Endothelial cell of umbilical vein (primary cell): ENCODE measurements at regions not wholly inside any gene's neighbourhood (a gene's known extent, or its start where the extent isn't known, plus 50 kb on each side); places are given as distances from the start of the nearest gene placed in this dataset.

Experiments
- BruUV-seq: library from RNA; stranded (reverse); fragments of 400-500 nt; replicated peaks from 2 replicates; lab custom pipeline; 2021; lab: Mats Ljungman, UMichigan
- CTCF ChIA-PET: fragments of 300-600, 350-600 bp; sonication (Branson Sonifier 250); formaldehyde crosslinking; loops from one replicate; lab custom pipeline; 2021; ENCODE audit warnings: antibody characterized with exemption, inconsistent platforms; lab: Charles Lee
- POLR2A ChIA-PET: fragments of 300-600, 350-600 bp; sonication (Branson Sonifier 250); formaldehyde crosslinking; loops from one replicate; lab custom pipeline; 2021; ENCODE audit warnings: antibody characterized with exemption, inconsistent platforms; lab: Charles Lee
- DNase-seq: peaks from one replicate; pipeline ENCODE4 v3.0.0-alpha.2; 2011; ENCODE audit warnings: low read depth, low spot score
- FAIRE-seq: peaks from 2 replicates; lab custom pipeline; 2011; peaks lifted over from hg19 to GRCh38; lab: Jason Lieb, UNC
- H2AFZ ChIP-seq: 2 replicates; pipeline ENCODE4 v1.6.0; 2012; ENCODE audit warnings: low read depth, low read length, control low read depth, inconsistent platforms
- H3K27ac ChIP-seq: 2 replicates; pipeline ENCODE4 v1.5.1; 2011; ENCODE audit warnings: low read depth, mild to moderate bottlenecking, control low read depth, low read length, moderate library complexity; ENCODE audit not compliant: insufficient read depth
- H3K27me3 ChIP-seq, 2 experiments: 2 replicates each; pipeline versions ENCODE4 v1.6.0 to v1.6.1; 2011; ENCODE audit warnings: low read length in 2 of 2, mixed read lengths in 1 of 2; ENCODE audit not compliant: control insufficient read depth in 2 of 2, insufficient read depth in 2 of 2
- H3K36me3 ChIP-seq, 2 experiments: 2 replicates in 1 of 2; 3 replicates in 1 of 2; pipeline ENCODE4 v1.5.1; 2011; ENCODE audit warnings: low read length in 2 of 2, mild to moderate bottlenecking in 1 of 2, moderate library complexity in 1 of 2; ENCODE audit not compliant: control insufficient read depth in 2 of 2, insufficient read depth in 2 of 2; ENCODE audit errors: extremely low read depth in 1 of 2
- H3K4me1 ChIP-seq: 3 replicates; pipeline ENCODE4 v1.5.1; 2011; ENCODE audit warnings: mild to moderate bottlenecking, low read length; ENCODE audit not compliant: control insufficient read depth, insufficient read depth; ENCODE audit errors: extremely low read depth
- H3K4me2 ChIP-seq: 2 replicates; pipeline ENCODE4 v1.6.1; 2011; ENCODE audit warnings: low read length, control low read depth, mixed read lengths; ENCODE audit not compliant: insufficient read depth
- H3K4me3 ChIP-seq, 3 experiments: fragments of 200-600 bp in 1 of 3; sonication (generic), shearing (Covaris generic) in 1 of 3; replicated peaks in 1 of 3; 2 replicates each; pipeline ENCODE4 v1.5.1; 2011 to 2016; ENCODE audit warnings: control low read depth in 3 of 3, low read length in 3 of 3, mild to moderate bottlenecking in 2 of 3, inconsistent platforms in 1 of 3, low read depth in 1 of 3, moderate library complexity in 1 of 3; ENCODE audit not compliant: insufficient read depth in 1 of 3
- H3K79me2 ChIP-seq: 2 replicates; pipeline ENCODE4 v1.6.0; 2012; ENCODE audit warnings: low read length, inconsistent platforms; ENCODE audit not compliant: control insufficient read depth, insufficient read depth
- H3K9ac ChIP-seq: replicated peaks from 2 replicates; pipeline ENCODE3; 2011; ENCODE audit warnings: low read length, control low read depth; ENCODE audit not compliant: insufficient read depth; ENCODE audit errors: extremely low read depth
- H3K9me1 ChIP-seq: replicated peaks from 3 replicates; pipeline ENCODE4 v1.6.0; 2011; ENCODE audit warnings: mild to moderate bottlenecking, low read length; ENCODE audit not compliant: control insufficient read depth, insufficient read depth; ENCODE audit errors: extremely low read depth
- H3K9me3 ChIP-seq: replicated peaks from 2 replicates; pipeline ENCODE4 v1.5.1; 2012; ENCODE audit warnings: low read length, inconsistent platforms; ENCODE audit not compliant: control insufficient read depth, insufficient read depth
- H4K20me1 ChIP-seq: replicated peaks from 2 replicates; pipeline ENCODE3; 2011; ENCODE audit warnings: mild to moderate bottlenecking, low read length; ENCODE audit not compliant: control insufficient read depth, insufficient read depth; ENCODE audit errors: extremely low read depth
- EZH2 ChIP-seq: IDR thresholded peaks from 2 replicates; pipeline ENCODE4 v1.6.1; 2012; ENCODE audit warnings: borderline replicate concordance, low read depth, mild to moderate bottlenecking, moderate library complexity, low read length, inconsistent platforms; ENCODE audit not compliant: severe bottlenecking
- FOS ChIP-seq: IDR thresholded peaks from 2 replicates; pipeline ENCODE4 v1.6.1; 2011; ENCODE audit warnings: mild to moderate bottlenecking, low read length, moderate library complexity, borderline replicate concordance; ENCODE audit not compliant: insufficient read depth
- GATA2 ChIP-seq: IDR thresholded peaks from 2 replicates; pipeline ENCODE4 v1.7.0; 2011; ENCODE audit warnings: low read depth, mild to moderate bottlenecking, moderate library complexity, mixed read lengths, low read length; ENCODE audit not compliant: insufficient read length, insufficient read depth
- JUN ChIP-seq: IDR thresholded peaks from 2 replicates; pipeline ENCODE4 v1.6.1; 2011; ENCODE audit warnings: borderline replicate concordance, low read depth; ENCODE audit not compliant: insufficient read length, insufficient read depth
- MYC ChIP-seq: IDR thresholded peaks from one replicate; pipeline ENCODE4 v1.6.1; 2011; ENCODE audit warnings: mild to moderate bottlenecking, low read depth, low read length
- POLR2A ChIP-seq: IDR thresholded peaks from 2 replicates; pipeline ENCODE4 v1.6.1; 2012; ENCODE audit warnings: low read depth, mild to moderate bottlenecking, control low read depth, low read length
- POLR2AphosphoS5 ChIP-seq: IDR thresholded peaks from 2 replicates; pipeline ENCODE4 v1.6.1; 2012; ENCODE audit warnings: low read depth, mild to moderate bottlenecking, control low read depth, low read length, moderate library complexity; ENCODE audit not compliant: insufficient read depth
- dilution Hi-C: fragments of 300-500 bp; cut with MboI; formaldehyde crosslinking; loops from one replicate; pipeline ENCODE4 v1.15.0; 2019; ENCODE audit warnings: low sequenced_read_pairs; ENCODE audit not compliant: extremely low pct_ligation_motif_present
- intact Hi-C: fragments of 100-400 bp; cut with micrococcal nuclease; formaldehyde crosslinking; loops from one replicate; pipeline ENCODE4 v1.10.0; 2022
- TF ChIP-seq, protein P1 (sequence below), 2 donors: IDR thresholded peaks; 1 replicate in 1 of 2; 2 replicates in 1 of 2; pipeline ENCODE4 v1.5.1; 2011; ENCODE audit warnings: low read length in 2 of 2, mild to moderate bottlenecking in 2 of 2, moderate library complexity in 2 of 2, control low read depth in 1 of 2, inconsistent platforms in 1 of 2, low read depth in 1 of 2; ENCODE audit not compliant: insufficient read depth in 1 of 2; ENCODE audit errors: extremely low read depth in 1 of 2
- TF ChIP-seq, protein P2 (sequence below): IDR thresholded peaks from 2 replicates; pipeline ENCODE4 v1.6.1; 2011; ENCODE audit not compliant: insufficient read depth, insufficient read length

DNA sequence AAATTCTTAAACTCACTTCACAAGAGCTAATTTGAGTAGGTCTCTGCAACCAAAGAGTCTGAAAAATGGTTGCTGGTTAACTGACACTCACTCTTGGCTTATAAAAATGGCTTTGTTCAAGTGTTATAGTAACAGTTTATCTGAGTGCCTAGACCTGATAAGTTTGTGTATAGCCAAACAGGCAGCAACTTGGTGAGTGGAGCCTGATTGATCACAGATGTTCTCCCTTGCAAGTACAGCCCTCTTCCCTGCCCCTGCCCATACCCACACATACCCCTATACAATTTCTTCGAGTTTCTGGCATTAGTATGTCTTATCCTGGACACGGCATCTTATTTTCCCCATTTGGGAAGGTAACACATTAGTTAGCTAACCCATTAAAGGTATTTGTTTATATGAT, 149.5 kb downstream of the SLC16A9 start:
- Histone ChIP-seq H3K79me2 (no peaks in the 10 kb centered on the region), H3K4me2 (no peak overlapping the region), H3K9me3 (no peaks in the 10 kb centered on the region), H2AFZ (no peak overlapping the region), H3K4me3 (no peak overlapping the region), H3K27me3 (no peaks in the 10 kb centered on the region), H3K9me1 (no peaks in the 10 kb centered on the region), H3K4me1 (no peaks in the 10 kb centered on the region), H3K36me3 (no peaks in the 10 kb centered on the region), H3K9ac (no peak overlapping the region), H4K20me1 (no peaks in the 10 kb centered on the region), H3K27ac (no peak overlapping the region)
- DNase-seq (no peak), FAIRE-seq (no peak)
- ChIA-PET POLR2A (no interaction called here), CTCF (no interaction called here)
- no TSS peak for BruUV-seq
- dilution Hi-C loops = no loop called here
- no peak for TF ChIP-seq GATA2
- intact Hi-C loops = no loop called here

DNA sequence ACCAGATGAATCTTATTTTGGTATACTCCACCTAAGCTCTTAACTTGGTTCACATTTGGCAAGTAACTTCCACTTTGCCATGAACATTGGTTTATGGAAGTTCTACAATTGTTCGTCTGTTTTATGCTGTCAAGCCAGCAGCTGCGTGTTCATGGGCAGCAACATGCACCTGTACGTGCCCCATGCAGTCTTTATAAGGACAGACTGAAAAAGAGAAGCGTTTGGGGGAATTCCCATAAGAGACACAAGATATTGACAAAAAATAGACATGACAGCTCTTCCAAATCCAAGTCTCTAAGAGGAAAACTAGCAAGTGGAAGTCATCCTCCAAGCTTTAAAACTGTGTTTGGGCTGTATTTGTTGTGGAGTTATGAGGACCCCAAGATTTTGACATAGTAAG, 151.6 kb downstream of the SLC16A9 start:
- no peaks in the 10 kb centered on the region for H4K20me1 ChIP-seq
- BruUV-seq = no TSS peak
- TF ChIP-seq MYC = no peak
- TF ChIP-seq, protein P1, sequence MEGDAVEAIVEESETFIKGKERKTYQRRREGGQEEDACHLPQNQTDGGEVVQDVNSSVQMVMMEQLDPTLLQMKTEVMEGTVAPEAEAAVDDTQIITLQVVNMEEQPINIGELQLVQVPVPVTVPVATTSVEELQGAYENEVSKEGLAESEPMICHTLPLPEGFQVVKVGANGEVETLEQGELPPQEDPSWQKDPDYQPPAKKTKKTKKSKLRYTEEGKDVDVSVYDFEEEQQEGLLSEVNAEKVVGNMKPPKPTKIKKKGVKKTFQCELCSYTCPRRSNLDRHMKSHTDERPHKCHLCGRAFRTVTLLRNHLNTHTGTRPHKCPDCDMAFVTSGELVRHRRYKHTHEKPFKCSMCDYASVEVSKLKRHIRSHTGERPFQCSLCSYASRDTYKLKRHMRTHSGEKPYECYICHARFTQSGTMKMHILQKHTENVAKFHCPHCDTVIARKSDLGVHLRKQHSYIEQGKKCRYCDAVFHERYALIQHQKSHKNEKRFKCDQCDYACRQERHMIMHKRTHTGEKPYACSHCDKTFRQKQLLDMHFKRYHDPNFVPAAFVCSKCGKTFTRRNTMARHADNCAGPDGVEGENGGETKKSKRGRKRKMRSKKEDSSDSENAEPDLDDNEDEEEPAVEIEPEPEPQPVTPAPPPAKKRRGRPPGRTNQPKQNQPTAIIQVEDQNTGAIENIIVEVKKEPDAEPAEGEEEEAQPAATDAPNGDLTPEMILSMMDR (IDR thresholded peaks at IDR 0.05; ENCODE audit: extremely low read depth in 1 of 2, insufficient read depth in 1 of 2, low read depth in 1 of 2, low read length in 2 of 2) = no peak
- TF ChIP-seq POLR2A = no peak
- TF ChIP-seq FOS = no peak
- TF ChIP-seq GATA2 = no peak
- TF ChIP-seq EZH2 = no peak
- TF ChIP-seq JUN = no peak
- no peak for TF ChIP-seq POLR2AphosphoS5
- TF ChIP-seq, protein P2, sequence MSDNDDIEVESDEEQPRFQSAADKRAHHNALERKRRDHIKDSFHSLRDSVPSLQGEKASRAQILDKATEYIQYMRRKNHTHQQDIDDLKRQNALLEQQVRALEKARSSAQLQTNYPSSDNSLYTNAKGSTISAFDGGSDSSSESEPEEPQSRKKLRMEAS = no peak
- H3K4me1 ChIP-seq = no peaks in the 10 kb centered on the region
- no peaks in the 10 kb centered on the region for H3K27me3 ChIP-seq
- no peaks in the 10 kb centered on the region for H3K9me3 ChIP-seq
- ChIA-PET POLR2A (no interaction called here), CTCF (no interaction called here)
- dilution Hi-C loops = no loop called here
- H3K9me1 ChIP-seq = no peaks in the 10 kb centered on the region
- no peak overlapping the region for H2AFZ ChIP-seq
- H3K36me3 ChIP-seq = no peaks in the 10 kb centered on the region
- no peak overlapping the region for H3K4me3 ChIP-seq
- H3K79me2 ChIP-seq = no peaks in the 10 kb centered on the region
- FAIRE-seq (no peak), DNase-seq (no peak)
- no peak overlapping the region for H3K9ac ChIP-seq
- H3K27ac ChIP-seq = no peak overlapping the region
- no peak overlapping the region for H3K4me2 ChIP-seq
- intact Hi-C loops = no loop called here
